HG03039 (cell line): ENCODE measurements at regions not wholly inside any gene's neighbourhood (a gene's known extent, or its start where the extent isn't known, plus 50 kb on each side); places are given as distances from the start of the nearest gene placed in this dataset.
"Not testable (repeated sequence)": the region's sequence is repeated elsewhere in the genome, so short reads cannot be mapped to it uniquely, and the experiment has no call there.

Source experiments
- ATAC-seq: cut with Tn5 transposase; IDR thresholded peaks from one replicate; pipeline ENCODE4 v1.9.1; 2021; ENCODE audit warnings: mild to moderate bottlenecking, moderate library complexity; ENCODE audit not compliant: unreplicated experiment

DNA sequence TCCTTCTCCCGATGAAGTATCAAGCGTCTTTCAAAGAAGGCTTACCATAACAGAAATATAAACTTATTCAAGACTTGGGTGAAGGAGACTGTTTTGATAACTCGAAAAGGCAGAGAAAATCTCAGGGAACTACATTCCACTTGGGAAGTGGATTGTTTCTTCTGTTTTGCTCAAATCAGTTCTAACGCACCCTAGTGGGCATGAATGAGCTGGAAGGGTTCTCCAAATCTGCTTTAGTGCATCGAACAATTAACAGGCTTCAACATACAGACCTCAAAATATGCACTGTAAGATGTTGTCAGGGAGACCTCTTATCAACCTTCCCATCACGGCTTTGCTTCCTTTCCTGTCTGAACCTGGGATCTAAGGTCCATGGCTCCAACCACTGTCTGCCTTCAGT, 392.5 kb downstream of the CD83 start:
- ATAC-seq = no peak

DNA sequence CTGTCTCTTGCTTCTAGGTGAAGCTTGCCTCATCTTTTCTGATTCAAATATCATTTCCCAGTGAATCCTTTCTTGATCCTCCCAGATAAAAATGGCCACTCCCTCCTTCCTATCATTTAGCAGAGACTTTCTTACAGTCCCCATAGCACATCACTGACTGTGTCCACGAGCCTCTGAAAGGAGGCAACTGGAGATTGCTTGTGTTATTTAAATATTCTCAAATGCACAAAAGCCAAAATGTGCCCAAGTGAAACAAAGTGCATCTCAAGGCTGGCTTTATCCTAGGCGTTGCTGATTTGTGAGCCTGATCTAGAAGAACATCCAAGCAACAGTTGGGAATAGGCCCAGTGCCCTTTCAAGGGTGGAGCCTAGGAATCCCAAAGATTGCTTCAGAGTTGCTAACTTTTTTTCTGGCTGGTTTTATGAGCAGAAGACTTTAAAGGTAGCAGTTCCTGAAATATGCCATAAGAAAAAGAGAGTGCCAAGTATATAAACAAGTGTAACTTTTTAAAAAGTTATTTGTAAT, 393.6 kb downstream of the CD83 start:
- no peak for ATAC-seq

DNA sequence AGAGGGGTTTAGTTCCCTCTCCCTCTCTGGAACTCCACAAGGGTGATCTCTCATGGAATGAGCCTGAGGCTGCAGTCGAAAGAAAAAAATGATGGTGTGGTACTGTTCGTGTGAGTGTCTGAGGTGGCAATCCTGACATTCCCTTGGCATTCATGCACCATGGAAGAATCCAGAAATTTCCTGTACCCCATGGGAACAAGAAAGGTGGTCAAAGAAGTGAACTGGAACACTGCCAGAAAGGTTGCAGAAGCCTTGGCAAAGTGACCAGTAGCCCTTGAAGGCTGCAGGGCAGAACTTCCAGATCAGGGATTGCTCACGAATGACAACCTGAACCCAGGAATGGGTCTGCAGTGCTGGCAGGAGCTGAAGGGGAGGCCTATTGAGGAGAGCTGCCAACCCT, 394.7 kb downstream of the CD83 start:
- no peak for ATAC-seq

DNA sequence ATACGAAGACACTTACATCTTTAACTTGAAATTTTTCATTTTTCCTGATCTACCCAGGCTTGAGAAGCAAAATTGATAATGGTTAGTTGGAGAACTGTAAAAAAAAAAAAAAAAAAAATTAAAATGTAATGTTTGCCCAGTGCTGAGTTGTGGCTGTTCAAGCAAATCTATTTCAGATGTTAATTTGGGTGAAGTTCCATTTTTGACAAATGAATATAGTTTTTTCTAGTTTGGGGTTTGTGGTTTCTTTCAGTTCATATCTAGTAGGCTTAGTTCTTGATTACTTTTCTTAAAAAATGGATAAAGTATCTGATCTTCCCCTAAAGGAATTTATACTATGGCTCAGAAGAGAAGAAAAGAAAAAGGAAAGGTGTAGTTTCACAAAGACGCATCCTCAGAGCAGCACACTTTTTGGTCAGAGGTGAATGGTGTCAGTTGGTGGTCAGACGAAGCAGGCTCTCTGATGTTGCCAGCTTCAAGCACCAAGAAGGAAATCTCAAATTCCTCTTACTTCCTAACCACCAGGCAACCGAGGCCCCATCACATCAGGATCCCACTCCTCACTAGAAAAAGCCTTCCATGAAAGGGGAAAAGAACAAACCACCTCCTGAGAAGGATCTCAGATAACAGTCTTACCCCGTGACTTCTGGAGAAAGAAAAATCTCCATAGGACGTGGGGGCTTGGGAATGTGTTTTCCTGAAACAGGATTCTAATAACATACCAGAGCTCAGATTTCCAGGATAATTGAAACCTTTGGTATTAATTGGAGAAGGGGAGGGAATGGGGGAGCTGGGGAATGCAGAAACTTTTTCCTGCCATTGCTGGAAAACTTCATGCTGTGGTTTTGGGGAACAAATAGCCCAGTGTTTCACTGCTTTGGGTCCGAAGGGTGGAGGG, 396.2 kb downstream of the CD83 start:
- no peak for ATAC-seq

DNA sequence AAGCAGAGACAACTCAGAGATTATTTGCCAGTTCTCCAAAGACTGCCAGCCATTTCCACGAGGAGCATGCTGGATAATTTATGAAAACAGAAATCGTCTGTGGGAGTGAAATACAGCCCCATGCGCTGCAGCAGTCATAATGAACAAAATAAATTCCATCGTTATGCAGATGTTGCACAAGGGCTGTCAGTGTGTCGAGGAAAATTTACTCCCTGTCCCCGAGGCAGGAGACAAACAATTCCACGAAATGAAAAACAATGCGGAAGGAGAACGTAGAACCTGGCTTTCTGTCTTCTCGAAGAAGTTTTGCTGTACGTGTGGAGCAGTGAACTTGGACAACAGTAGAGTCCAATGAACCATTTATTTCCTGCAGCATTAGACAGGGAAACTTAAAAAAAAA, 399.4 kb downstream of the CD83 start:
- ATAC-seq = no peak

DNA sequence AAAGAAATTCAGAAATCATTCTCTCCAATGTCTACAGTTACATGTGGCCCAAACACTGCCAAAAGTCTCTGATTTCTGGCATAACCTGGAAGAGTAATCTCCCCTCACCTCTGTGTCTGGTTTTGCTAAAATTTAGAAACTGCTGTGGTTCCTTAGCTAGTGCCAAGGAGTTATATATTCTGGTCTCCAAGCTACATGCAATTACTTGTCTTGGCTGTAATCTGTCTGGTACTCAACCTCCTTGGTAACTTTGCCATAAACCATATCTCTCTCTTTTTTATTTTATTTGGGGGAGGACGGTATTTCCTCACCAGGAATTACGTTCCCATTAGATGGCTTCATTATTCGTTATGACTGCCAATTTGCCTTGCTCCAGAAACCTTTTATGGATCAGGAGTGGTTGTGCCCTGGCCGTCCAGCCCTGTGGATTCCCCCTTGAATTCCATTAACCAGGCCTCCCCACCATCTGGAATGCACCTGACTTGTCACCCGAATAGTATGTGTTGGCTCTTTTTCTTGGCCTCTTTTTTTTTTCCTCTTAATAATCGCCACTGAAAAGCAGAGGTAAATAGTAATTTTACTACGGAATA, 400.0 kb downstream of the CD83 start:
- no peak for ATAC-seq

DNA sequence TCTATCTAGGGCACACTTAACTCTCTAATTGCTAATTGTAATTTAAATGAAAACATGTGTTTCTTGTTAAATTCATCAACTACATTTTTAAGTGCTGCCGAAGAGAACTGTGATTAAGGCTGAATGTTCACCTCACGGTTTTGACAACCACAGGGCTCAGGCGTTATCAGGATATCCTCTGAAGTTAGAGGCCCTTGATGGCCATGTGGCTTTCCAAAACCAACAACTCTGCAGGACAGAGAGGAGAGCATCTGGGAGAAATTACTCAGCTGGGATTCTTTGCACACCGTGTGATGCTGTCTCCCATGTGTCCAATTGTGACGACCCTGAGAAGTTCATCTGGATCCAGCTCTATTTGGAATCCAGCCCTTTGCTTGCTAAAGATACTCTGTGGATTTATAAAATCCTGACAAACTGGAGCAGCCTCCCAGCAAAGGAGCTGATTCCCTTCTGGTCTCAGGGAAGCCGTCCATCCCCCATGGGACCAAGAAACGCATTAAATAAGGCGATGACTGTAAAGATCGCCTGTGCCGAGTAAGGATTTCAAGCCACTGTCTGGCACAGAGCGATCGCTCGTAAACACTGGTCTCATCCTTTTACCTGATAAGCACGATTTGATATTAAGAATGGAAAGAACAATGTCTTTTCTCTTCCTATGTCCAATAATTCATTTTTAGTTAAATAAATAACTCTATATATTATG, 401.1 kb downstream of the CD83 start:
- ATAC-seq = no peak

DNA sequence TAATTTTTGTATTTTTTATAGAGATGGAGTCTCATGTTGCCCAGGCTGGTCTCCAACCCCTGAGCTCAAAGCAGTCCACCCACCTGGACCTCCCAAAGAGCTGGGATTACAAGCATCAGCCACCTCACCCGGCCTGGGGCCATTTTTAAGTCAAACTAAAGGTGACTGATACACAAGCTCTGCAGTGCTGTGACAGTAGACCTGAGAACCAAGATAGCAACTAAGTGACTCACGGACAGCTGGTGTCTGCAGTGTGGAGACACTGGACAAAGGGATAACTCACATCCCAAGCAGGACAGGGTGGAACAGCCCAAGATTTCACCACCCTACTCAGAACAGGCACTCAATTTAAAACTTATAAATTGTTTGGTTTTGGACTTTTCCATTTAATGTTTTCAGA, 402.5 kb downstream of the CD83 start:
- ATAC-seq = no peak

DNA sequence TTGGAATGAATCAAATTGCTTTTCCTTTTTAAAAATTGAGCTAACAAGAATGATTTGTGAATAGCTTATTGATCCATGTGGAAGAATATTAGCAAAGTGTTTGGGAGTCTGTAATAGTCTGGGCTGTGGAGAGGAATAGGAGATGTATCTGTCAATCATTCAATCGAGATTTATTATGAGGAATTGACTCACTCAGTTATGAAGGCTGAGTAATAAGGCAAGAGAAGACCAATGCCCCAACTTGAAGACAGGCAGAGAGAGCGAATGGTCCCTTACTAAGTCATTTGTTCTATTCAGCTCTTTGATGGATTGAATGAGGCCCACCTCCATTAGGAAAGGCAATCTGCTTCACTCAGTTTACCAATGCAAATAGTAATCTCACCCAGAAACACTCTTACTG, 403.0 kb downstream of the CD83 start:
- ATAC-seq = no peak

DNA sequence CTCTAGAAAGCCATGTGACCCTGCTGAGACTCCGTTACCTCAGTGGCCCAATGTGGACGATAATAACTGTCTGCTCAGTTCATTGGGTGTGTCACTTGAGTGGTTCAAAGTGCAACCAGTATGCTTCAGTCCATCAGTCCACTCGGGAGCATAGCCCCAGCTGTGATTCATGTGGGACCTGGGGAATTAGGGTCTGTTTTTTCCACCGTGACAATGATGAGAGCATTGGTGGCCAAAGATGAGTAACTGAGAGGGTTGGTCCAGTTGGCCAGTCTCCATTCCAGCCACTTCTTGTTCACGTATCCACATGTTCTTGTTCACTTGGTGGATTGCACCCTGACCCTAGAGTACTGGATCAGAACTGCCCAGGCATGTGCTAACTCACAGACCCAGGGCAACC, 403.6 kb downstream of the CD83 start:
- no peak for ATAC-seq

DNA sequence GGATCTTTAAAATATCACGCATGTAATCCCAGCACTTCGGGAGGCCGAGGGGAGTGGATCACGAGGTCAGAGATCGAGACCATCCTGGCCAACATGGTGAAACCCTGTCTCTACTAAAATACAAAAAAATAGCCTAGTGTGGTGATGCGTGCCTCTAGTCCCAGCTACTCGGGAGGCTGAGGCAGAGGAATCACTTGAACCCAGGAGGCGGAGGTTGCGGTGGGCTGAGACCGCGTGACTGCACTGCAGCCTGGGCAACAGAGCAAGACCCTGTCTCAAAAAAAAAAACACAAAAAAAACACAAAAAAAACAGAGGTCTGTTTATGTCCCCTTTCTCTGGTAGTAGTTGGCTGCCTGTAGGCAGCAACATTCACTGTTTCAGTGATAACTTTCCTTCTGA, 404.3 kb downstream of the CD83 start:
- ATAC-seq = not testable (repeated sequence)

DNA sequence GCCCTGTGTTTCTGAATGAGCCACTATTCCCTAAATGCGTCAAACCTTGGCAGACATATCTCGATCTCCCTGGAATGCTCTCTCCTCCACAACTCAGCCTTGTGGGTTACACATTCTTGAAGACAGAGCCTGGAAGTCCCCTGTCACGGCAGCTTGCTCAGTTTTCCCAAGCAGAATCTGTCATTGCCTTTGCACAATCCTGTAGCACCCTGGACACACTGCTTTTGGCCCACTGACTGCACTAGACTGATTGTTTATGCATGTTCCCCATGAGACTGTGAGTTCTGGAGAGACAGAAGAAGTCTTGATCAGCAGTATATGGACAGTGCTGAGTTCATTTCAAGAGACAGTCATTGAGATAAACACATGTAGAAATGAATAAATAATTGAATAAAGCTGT, 406.7 kb downstream of the CD83 start:
- ATAC-seq = no peak

DNA sequence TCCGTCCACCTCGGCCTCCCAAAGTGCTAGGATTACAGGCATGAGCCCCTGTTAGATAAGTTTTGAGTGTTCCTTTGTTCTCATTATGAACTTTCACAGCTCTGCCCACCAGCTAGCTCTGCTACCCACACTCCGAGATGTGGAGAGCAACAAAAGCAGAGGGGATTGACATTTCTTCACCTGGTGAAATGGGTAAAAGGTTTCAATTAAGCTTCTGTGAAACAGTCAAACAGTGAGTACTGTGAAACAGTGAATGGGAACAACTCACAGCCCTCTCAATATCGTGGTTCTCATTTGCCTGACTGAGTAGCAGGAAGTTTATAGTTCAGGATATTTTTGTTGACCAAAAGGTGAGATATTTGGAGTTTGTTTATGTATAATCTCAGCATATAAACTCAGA, 412.8 kb downstream of the CD83 start:
- ATAC-seq = no peak

DNA sequence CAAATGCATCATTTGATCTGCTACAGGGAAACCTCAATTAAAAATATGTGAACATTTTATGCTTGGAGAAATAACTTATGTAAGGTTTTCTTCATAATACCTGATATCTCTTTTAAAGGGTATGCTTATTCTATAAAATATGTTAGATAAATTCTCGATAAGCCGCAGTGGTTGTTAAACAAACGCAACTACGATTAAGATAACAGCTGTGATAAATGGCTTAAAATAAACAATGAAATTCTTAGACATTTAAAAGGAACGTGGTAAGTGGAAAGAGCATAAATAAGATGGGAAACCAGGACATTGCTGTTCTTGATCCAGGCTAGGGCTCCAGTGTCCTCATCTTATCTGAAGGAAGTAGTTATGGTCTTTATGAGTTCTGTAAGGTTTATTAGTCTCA, 415.9 kb downstream of the CD83 start:
- no peak for ATAC-seq

DNA sequence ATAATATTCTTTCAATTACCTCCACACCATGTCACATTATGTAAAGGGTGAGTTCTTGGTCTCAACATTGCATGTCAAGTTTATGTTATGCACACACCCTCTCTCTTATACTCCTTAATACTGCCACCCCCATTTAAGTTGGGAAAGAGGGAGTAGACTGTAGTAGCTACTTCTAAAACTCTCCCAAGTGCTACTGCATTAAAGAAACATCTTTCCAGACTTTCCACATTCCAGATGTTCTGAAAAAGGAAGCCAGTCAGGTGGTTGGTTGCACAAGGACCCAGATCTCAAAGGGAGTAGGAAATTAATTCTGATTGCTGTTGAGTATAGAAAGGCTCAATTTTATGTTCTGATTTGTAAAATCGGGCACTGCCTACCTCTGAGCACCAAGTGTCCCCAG, 419.5 kb downstream of the CD83 start:
- ATAC-seq = no peak

DNA sequence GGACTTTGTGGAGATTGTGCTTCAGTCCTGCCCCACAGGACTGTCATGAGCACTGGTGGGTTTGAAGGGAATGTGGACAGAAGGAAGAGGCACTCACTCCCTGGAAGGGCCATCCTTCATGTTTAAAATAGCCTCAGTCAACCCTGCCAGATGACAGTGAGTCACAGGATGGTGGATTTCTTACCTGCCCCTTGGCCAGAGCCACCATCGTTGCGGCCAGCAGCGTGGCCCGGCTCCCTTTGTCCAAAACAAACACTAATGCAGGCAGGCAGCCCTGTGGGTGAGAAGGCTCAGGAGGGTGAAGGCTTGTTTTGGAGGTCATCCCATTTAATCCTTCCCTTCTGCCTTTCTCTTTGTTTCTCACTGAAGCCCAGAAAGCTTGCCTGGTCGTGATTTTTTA, 422.7 kb downstream of the CD83 start:
- no peak for ATAC-seq

DNA sequence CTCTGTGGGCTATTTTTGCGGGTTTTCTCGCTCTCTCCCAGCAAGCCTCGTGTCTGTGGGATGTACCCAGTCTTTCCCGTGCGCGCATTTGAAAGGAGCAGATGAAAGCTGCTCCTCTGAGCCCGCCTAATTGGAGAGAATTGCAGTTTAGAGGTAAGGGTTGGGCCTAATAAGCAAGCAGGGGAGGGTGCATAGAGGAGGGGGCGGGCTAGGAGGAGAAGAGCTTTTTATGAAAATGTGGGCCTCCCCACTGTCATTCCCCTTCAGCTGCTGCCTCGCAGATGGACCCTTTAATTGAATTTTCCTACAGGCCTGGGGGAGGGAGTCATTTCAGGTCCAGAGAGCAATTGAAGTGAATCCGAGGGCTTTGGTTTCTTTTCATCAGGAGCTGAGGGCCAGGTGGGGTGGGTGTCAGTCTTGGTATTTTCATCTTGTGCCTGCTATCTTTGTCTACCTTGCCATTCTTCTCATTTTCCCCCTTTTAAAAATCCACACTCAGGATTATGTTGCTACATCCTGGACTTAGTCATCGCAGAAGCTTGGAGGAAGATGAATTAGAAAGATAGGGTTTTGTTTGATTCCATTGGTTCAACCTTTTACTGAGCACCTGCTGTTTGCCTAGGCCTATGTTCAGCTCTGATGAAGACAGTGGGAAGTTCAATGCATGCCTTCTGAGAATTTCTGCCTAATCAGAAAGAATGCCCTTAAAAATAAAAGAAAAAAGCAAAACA, 423.4 kb downstream of the CD83 start:
- ATAC-seq = no peak

DNA sequence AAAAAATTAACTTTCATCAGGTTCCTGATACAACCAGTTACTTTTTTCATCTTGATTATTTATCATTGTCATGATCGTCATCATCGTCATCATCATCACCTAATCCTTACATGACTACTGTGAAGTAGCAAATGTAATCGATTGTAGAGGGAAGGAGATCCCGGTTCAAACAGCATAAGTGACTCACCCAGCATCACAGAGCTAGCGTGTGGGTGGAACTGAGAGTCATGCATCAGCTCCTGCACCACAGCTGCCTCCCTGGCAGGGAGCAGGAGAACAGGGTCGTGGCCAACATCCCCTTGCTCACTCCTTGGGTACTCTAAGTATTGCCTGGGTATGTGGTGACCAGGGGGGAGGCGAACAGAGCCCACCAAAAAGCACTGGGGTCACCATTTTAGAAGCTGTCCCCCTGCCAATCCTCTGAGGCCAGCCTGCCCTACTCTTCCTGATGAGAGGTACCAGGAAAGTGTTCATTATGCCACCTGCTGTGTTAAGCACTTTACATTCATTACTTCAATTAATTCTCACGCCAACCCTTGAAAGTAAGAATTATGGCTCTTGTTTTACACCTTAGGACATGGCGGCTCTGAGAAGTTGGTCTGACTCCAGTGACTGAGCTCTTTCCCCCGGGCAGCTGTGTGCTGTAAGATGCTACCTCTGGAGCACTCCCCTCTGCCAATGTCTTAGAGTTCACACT, 425.2 kb downstream of the CD83 start:
- ATAC-seq = no peak

DNA sequence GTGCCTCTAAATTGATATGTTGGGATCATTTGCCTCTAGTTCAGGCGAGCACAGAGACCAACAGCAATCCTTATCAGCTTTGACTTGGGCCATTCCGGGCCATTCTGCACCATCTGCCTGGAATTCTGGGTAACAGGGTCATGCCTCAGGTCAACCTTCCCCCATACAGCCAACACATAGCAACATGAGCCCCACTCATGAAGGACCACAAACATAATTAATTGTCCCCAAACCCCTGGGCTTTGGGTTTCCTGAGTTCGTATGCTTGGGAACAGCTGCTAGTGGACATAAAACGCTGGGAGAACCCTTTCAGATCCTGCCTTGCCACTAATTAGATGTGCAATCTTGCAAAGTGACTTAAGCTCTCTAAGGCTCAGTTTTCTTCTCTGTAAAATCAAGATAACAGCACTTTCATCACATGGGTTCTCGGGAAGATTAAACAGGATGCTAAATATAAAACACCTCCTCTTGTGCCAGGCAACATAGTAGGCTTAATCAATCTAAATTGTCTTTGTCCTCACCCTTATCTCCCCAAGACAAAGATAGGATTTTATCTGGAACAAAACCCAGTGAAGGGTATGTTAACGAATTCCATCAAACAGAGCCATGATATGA, 426.5 kb downstream of the CD83 start:
- ATAC-seq = no peak

DNA sequence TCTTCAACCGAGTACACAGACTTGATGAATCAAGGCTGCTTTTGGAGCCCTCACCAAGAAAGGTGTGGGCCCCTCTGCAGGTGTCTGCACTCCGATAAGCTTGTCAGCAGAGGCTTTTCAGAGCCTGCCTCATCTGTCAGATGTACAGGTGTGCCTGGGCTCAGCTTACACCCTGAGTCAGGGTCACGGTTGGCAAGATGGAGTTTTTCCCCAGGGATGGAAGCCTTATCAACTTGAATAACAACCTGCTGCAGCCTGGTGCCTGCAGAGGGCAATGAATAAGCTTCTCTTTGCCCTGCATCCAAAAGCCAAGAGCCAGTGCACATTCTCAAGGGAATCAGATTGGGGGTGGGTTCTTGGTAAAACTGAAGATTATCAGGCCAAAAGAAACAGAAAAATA, 427.1 kb downstream of the CD83 start:
- no peak for ATAC-seq
